HEK293T (cell line): ENCODE measurements at regions not wholly inside any gene's neighbourhood (a gene's known extent, or its start where the extent isn't known, plus 50 kb on each side); places are given as distances from the start of the nearest gene placed in this dataset.
A peak's percentile ranks its signal among the peaks of the same experiment; 100 is the strongest.

Source experiments
- CTCF ChIA-PET: fragments of 350-600 bp; formaldehyde crosslinking; extraction: SDS; loops from one replicate; lab custom pipeline; 2021; ENCODE audit warnings: antibody characterized with exemption, inconsistent platforms; lab: Yijun Ruan, JAX
- POLR2A ChIA-PET: fragments of 350-600 bp; formaldehyde crosslinking; extraction: SDS; loops from one replicate; lab custom pipeline; 2020; ENCODE audit warnings: antibody characterized with exemption, inconsistent platforms; lab: Yijun Ruan, JAX
- DNase-seq: peaks from one replicate; pipeline ENCODE4 v3.0.0; 2012; ENCODE audit warnings: mixed read lengths; ENCODE audit errors: extremely low spot score
- ARNT ChIP-seq: fragments of 450-650 bp; IDR thresholded peaks from 2 replicates; pipeline ENCODE4 v1.6.1; 2017; ENCODE audit warnings: mild to moderate bottlenecking
- BHLHE40 ChIP-seq: fragments of 450-650 bp; IDR thresholded peaks from 2 replicates; pipeline ENCODE4 v1.6.1; 2016; ENCODE audit warnings: mild to moderate bottlenecking, moderate library complexity, borderline replicate concordance
- CTBP1 ChIP-seq: fragments of 450-650 bp; IDR thresholded peaks from 2 replicates; pipeline ENCODE4 v1.6.1; 2016; ENCODE audit warnings: borderline replicate concordance
- ELF4 ChIP-seq: fragments of 450-650 bp; IDR thresholded peaks from 2 replicates; pipeline ENCODE4 v1.6.1; 2017; ENCODE audit warnings: antibody characterized with exemption
- FOXA1 ChIP-seq: fragments of 450-650 bp; IDR thresholded peaks from 2 replicates; pipeline ENCODE4 v1.6.1; 2016; ENCODE audit warnings: mild to moderate bottlenecking
- FOXK2 ChIP-seq: fragments of 450-650 bp; IDR thresholded peaks from 2 replicates; pipeline ENCODE4 v1.6.1; 2016; ENCODE audit warnings: mild to moderate bottlenecking
- FOXM1 ChIP-seq: fragments of 450-650 bp; IDR thresholded peaks from 2 replicates; pipeline ENCODE4 v1.6.1; 2017; ENCODE audit warnings: mild to moderate bottlenecking, borderline replicate concordance
- HDGF ChIP-seq: fragments of 450-650 bp; IDR thresholded peaks from 2 replicates; pipeline ENCODE4 v1.6.1; 2017; ENCODE audit warnings: antibody characterized with exemption, borderline replicate concordance
- L3MBTL2 ChIP-seq: fragments of 450-650 bp; conservative IDR thresholded peaks from 2 replicates; pipeline ENCODE4 v1.6.1; 2016; ENCODE audit warnings: mild to moderate bottlenecking
- LEF1 ChIP-seq: fragments of 450-650 bp; IDR thresholded peaks from 2 replicates; pipeline ENCODE4 v1.6.1; 2017; ENCODE audit warnings: mild to moderate bottlenecking, borderline replicate concordance
- NFRKB ChIP-seq: fragments of 450-650 bp; IDR thresholded peaks from 2 replicates; pipeline ENCODE4 v1.6.1; 2016; ENCODE audit warnings: mild to moderate bottlenecking, moderate library complexity
- PKNOX1 ChIP-seq: fragments of 450-650 bp; IDR thresholded peaks from 2 replicates; pipeline ENCODE4 v1.6.1; 2016
- SP1 ChIP-seq: fragments of 450-650 bp; IDR thresholded peaks from 2 replicates; pipeline ENCODE4 v1.6.1; 2017
- SUZ12 ChIP-seq: fragments of 450-650 bp; IDR thresholded peaks from 2 replicates; pipeline ENCODE4 v1.6.1; 2016; ENCODE audit warnings: mild to moderate bottlenecking
- TARDBP ChIP-seq: fragments of 450-650 bp; IDR thresholded peaks from 2 replicates; pipeline ENCODE4 v1.6.1; 2016
- ZNF384 ChIP-seq: fragments of 450-650 bp; IDR thresholded peaks from 2 replicates; pipeline ENCODE4 v1.6.1; 2016

GRCh38 chr1:63022319-63022718, 238.4 kb downstream of the ATG4C start:
- DNase-seq, result no peak
- ChIA-PET CTCF (no interaction called here), POLR2A (no interaction called here)
- no peak for TF ChIP-seq PKNOX1
- TF ChIP-seq NFRKB, result no peak
- TF ChIP-seq L3MBTL2, result no peak
- TF ChIP-seq SP1, result no peak
- no peak for TF ChIP-seq FOXA1
- no peak for TF ChIP-seq ARNT
- no peak for TF ChIP-seq LEF1
- TF ChIP-seq BHLHE40, result no peak

GRCh38 chr1:63023171-63023570, 239.2 kb downstream of the ATG4C start:
- TF ChIP-seq ZNF384 (no peak), FOXM1 (no peak), LEF1 (no peak), ARNT (no peak), ELF4 (no peak), NFRKB (no peak), SP1 (no peak), SUZ12 (no peak), TARDBP (no peak), FOXK2 (no peak), CTBP1 (no peak), FOXA1 (no peak), BHLHE40 (no peak), PKNOX1 (no peak)
- CTCF ChIA-PET, result no interaction called here
- DNase-seq, result no peak
- POLR2A ChIA-PET, result no interaction called here

- ChIA-PET POLR2A (interaction anchor here (0.7 kb wide), 1 partner anchor 675 kb away, joined by 3 read pairs; no protein-coding TSS in a partner anchor), CTCF (no interaction called here)
- TF ChIP-seq TARDBP (no peak), NFRKB (no peak), SUZ12 (no peak), HDGF (no peak), FOXA1 (no peak), L3MBTL2 (no peak), LEF1 (no peak), FOXM1 (no peak), ELF4 (no peak), ARNT (no peak), FOXK2 (no peak), BHLHE40 (no peak), CTBP1 (no peak)
- no peak for DNase-seq
These were observed 239.7 kb downstream of the ATG4C start for GRCh38 chr1:63023637-63024036.

GRCh38 chr1:63024132-63024531, 240.2 kb downstream of the ATG4C start:
- ChIA-PET CTCF (no interaction called here), POLR2A (interaction anchor here (0.7 kb wide), 1 partner anchor 675 kb away, joined by 3 read pairs; no protein-coding TSS in a partner anchor)
- TF ChIP-seq FOXM1 (no peak), PKNOX1 (peak; percentile 72)
- no peak for DNase-seq

- ChIA-PET POLR2A (no interaction called here), CTCF (no interaction called here)
- DNase-seq, result no peak
- TF ChIP-seq ZNF384, result no peak
These were observed 243.2 kb downstream of the ATG4C start for GRCh38 chr1:63027176-63027575.

- CTCF ChIA-PET, result no interaction called here
- TF ChIP-seq BHLHE40, result no peak
- TF ChIP-seq SP1, result no peak
- no peak for TF ChIP-seq ELF4
- no peak for TF ChIP-seq FOXM1
- TF ChIP-seq NFRKB, result no peak
- no peak for TF ChIP-seq PKNOX1
- no peak for TF ChIP-seq FOXA1
These were observed 248.2 kb downstream of the ATG4C start for GRCh38 chr1:63032171-63032570.

GRCh38 chr1:63033211-63033610, 249.3 kb downstream of the ATG4C start:
- POLR2A ChIA-PET, result no interaction called here
- no peak for TF ChIP-seq FOXM1
- TF ChIP-seq NFRKB, result no peak
- no peak for TF ChIP-seq SP1
- no peak for TF ChIP-seq FOXK2
- no peak for TF ChIP-seq HDGF
- TF ChIP-seq FOXA1, result no peak
- no peak for TF ChIP-seq ZNF384
- no peak for TF ChIP-seq TARDBP
- no peak for TF ChIP-seq SUZ12
- no peak for TF ChIP-seq L3MBTL2
- TF ChIP-seq ELF4, result no peak
- TF ChIP-seq LEF1, result no peak
- no peak for TF ChIP-seq BHLHE40
- no peak for TF ChIP-seq CTBP1
- TF ChIP-seq PKNOX1, result no peak
- no peak for TF ChIP-seq ARNT

More at GRCh38 chr1:63032171-63032570, 248.2 kb downstream of the ATG4C start:
- POLR2A ChIA-PET, result no interaction called here
- DNase-seq, result no peak

More at GRCh38 chr1:63033211-63033610, 249.3 kb downstream of the ATG4C start:
- no peak for DNase-seq
- CTCF ChIA-PET, result interaction anchor here (0.7 kb wide), 1 partner anchor 28 kb away, joined by 3 read pairs; no protein-coding TSS in a partner anchor
